Osteocyte (in vitro differentiated cells): ENCODE measurements at regions not wholly inside any gene's neighbourhood (a gene's known extent, or its start where the extent isn't known, plus 50 kb on each side); places are given as distances from the start of the nearest gene placed in this dataset.

Source experiments
- DNase-seq: peaks from one replicate; pipeline ENCODE4 v3.0.0; 2021; ENCODE audit warnings: mixed read lengths; ENCODE audit not compliant: unreplicated experiment; ENCODE audit errors: extremely low spot score
- H3K27ac Mint-ChIP-seq: one replicate; pipeline ENCODE4 v1.8.0; 2021; ENCODE audit warnings: mild to moderate bottlenecking, mixed read lengths; ENCODE audit not compliant: unreplicated experiment
- H3K27me3 Mint-ChIP-seq: one replicate; pipeline ENCODE4 v1.8.0; 2021; ENCODE audit warnings: mixed read lengths; ENCODE audit not compliant: unreplicated experiment
- H3K36me3 Mint-ChIP-seq: one replicate; pipeline ENCODE4 v1.8.0; 2021; ENCODE audit warnings: mixed read lengths; ENCODE audit not compliant: unreplicated experiment
- H3K4me1 Mint-ChIP-seq: one replicate; pipeline ENCODE4 v1.8.0; 2021; ENCODE audit warnings: mixed read lengths; ENCODE audit not compliant: unreplicated experiment
- H3K4me3 Mint-ChIP-seq: one replicate; pipeline ENCODE4 v1.8.0; 2021; ENCODE audit warnings: mild to moderate bottlenecking, moderate library complexity, mixed read lengths; ENCODE audit not compliant: unreplicated experiment
- H3K9me3 Mint-ChIP-seq: one replicate; pipeline ENCODE4 v1.8.0; 2021; ENCODE audit warnings: mixed read lengths; ENCODE audit not compliant: unreplicated experiment
- TF ChIP-seq, protein P1 (sequence below): fragments of 200-600 bp; sonication (generic); IDR thresholded peaks from 2 replicates; pipeline ENCODE4 v1.5.0; 2021; ENCODE audit warnings: antibody characterized with exemption, mild to moderate bottlenecking, moderate library complexity

DNA sequence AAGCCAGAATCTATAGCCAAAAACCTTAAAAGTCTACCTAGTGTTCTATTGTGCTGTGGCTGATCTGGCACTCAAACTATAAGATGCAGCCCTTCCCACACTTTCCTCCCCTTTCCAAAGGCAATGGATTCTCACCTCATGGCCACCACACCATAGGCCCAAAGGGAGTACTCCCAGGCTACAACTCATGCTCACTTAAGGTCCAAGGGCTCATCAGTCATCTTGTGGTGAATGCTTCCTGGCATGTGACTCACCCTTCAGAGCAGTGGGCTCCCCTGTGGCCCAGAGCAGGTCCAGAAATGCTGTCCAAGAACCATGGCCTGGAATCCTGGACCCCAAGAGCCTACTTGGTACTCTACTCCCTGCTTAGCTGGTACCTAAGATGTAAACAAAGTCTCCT is 181.0 kb downstream of the CHRDL1 start:
- Mint-ChIP-seq H3K4me3 (no peak overlapping the region), H3K27me3 (no peaks in the 10 kb centered on the region), H3K9me3 (peaks cover 5% of the 10 kb centered on the region), H3K27ac (no peak overlapping the region), H3K36me3 (no peaks in the 10 kb centered on the region), H3K4me1 (no peaks in the 10 kb centered on the region)
- DNase-seq, result no peak
- TF ChIP-seq, protein P1, sequence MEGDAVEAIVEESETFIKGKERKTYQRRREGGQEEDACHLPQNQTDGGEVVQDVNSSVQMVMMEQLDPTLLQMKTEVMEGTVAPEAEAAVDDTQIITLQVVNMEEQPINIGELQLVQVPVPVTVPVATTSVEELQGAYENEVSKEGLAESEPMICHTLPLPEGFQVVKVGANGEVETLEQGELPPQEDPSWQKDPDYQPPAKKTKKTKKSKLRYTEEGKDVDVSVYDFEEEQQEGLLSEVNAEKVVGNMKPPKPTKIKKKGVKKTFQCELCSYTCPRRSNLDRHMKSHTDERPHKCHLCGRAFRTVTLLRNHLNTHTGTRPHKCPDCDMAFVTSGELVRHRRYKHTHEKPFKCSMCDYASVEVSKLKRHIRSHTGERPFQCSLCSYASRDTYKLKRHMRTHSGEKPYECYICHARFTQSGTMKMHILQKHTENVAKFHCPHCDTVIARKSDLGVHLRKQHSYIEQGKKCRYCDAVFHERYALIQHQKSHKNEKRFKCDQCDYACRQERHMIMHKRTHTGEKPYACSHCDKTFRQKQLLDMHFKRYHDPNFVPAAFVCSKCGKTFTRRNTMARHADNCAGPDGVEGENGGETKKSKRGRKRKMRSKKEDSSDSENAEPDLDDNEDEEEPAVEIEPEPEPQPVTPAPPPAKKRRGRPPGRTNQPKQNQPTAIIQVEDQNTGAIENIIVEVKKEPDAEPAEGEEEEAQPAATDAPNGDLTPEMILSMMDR, result no peak
